Gastrocnemius medialis (tissue), 4 donors: ENCODE measurements at regions not wholly inside any gene's neighbourhood (a gene's known extent, or its start where the extent isn't known, plus 50 kb on each side); places are given as distances from the start of the nearest gene placed in this dataset.

ENCODE experiments used
- CTCF ChIP-seq, 5 experiments: fragments of 450-650 bp in 3 of 5; fragments of 200-600 bp in 2 of 5; sonication (generic) in 2 of 5; IDR thresholded peaks in 4 of 5; conservative IDR thresholded peaks in 1 of 5; 1 replicate in 4 of 5; 2 replicates in 1 of 5; pipeline ENCODE4 v1.5.1; 2016 to 2019; ENCODE audit warnings: antibody characterized with exemption in 5 of 5, mild to moderate bottlenecking in 3 of 5, moderate library complexity in 3 of 5
- POLR2A ChIP-seq, 2 donors: fragments of 450-650 bp; IDR thresholded peaks; one replicate each; pipeline ENCODE4 v1.6.1; 2017; ENCODE audit warnings: antibody characterized with exemption in 2 of 2, mild to moderate bottlenecking in 2 of 2, moderate library complexity in 2 of 2

- TF ChIP-seq CTCF (IDR thresholded peaks at IDR 0.05 in 4 of 5, conservative IDR thresholded peaks at IDR 0.05 in 1 of 5) (no peak), POLR2A (IDR thresholded peaks at IDR 0.05) (no peak)
These were observed 470.1 kb downstream of the TOX3 start for GRCh38 chr16:52076801-52077201.
